SH-SY5Y (cell line): ENCODE measurements at regions not wholly inside any gene's neighbourhood (a gene's known extent, or its start where the extent isn't known, plus 50 kb on each side); places are given as distances from the start of the nearest gene placed in this dataset.

ENCODE experiments used
- GATA2 ChIP-seq: IDR thresholded peaks from 2 replicates; pipeline ENCODE4 v1.6.1; 2011; ENCODE audit warnings: mild to moderate bottlenecking, low read depth, low read length
- GATA3 ChIP-seq: IDR thresholded peaks from 2 replicates; pipeline ENCODE4 v1.6.1; 2011; ENCODE audit warnings: low read depth, mild to moderate bottlenecking, low read length, moderate library complexity

GRCh38 chr7:33691180-33691579 is 214.2 kb upstream of the BMPER start:
- TF ChIP-seq GATA3 = no peak

GRCh38 chr7:33692956-33693355 is 212.4 kb upstream of the BMPER start:
- TF ChIP-seq GATA2 (no peak), GATA3 (no peak)

GRCh38 chr7:33694006-33694405 is 211.3 kb upstream of the BMPER start:
- TF ChIP-seq GATA3 = no peak
- TF ChIP-seq GATA2 = no peak

GRCh38 chr7:33697616-33698015 is 207.7 kb upstream of the BMPER start:
- TF ChIP-seq GATA2 = no peak
- TF ChIP-seq GATA3 = no peak

- no peak for TF ChIP-seq GATA3
- no peak for TF ChIP-seq GATA2
Measured at GRCh38 chr7:33698041-33698440, 207.3 kb upstream of the BMPER start.

GRCh38 chr7:33698692-33699128 is 206.6 kb upstream of the BMPER start:
- TF ChIP-seq GATA2 (no peak), GATA3 (no peak)

DNA sequence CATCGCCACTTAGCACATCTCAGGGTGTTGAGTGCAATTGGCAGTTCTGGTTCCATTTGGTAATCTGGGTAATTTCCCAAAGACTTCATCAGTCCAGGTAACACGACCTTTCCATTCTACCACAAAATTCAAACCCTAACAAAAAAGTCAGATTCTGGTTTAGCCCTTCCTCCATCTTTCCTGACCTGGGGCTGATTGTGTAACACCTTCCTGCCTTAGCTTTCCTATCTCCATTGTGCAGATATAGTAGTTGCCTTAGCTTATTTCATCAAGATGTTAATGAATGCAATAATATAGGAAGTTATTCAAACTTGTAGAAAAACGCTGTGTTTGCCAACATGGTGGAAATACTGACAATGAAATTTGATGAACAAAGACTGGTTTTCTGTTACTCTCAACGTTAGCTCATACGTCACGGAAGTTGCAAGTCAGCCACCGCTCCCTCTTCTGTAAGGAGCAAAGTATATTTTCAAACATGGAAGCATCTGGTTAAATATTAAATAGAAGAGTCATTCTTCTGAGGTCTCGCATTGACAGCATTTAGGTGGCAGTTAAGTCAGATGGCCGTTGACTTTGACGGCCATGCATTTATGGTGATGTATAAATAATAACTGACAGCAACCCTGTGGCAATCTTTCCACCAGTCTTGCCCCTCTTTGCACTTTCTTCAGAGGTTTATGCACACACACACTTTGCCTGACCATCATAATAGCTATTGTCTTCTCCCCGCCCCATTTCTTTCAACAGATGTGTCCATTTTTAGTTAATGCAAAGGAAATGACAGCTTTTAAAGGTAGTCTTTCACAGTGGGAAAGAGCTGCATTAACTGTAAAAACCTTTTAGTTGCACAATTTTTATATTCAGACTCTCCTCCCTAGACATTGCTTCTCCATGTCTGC is 205.1 kb upstream of the BMPER start:
- TF ChIP-seq GATA3 = no peak
- TF ChIP-seq GATA2 = no peak

GRCh38 chr7:33701189-33701740 is 204.1 kb upstream of the BMPER start:
- TF ChIP-seq GATA3 = no peak
- TF ChIP-seq GATA2 = no peak

- no peak for TF ChIP-seq GATA2
- TF ChIP-seq GATA3 = no peak
Measured at GRCh38 chr7:33701927-33702326, 203.4 kb upstream of the BMPER start.

GRCh38 chr7:33702514-33703054 is 202.8 kb upstream of the BMPER start:
- TF ChIP-seq GATA3 = no peak
- TF ChIP-seq GATA2 = no peak

- TF ChIP-seq GATA2 = no peak
- no peak for TF ChIP-seq GATA3
Measured at GRCh38 chr7:33705333-33705833, 200.0 kb upstream of the BMPER start.

- no peak for TF ChIP-seq GATA2
- no peak for TF ChIP-seq GATA3
Measured at GRCh38 chr7:33706186-33706585, 199.2 kb upstream of the BMPER start.

GRCh38 chr7:33706771-33707200 is 198.6 kb upstream of the BMPER start:
- TF ChIP-seq GATA2 (no peak), GATA3 (no peak)

- TF ChIP-seq GATA3 (no peak), GATA2 (no peak)
Measured at GRCh38 chr7:33707427-33707826, 197.9 kb upstream of the BMPER start.

- TF ChIP-seq GATA3 (no peak), GATA2 (no peak)
Measured at GRCh38 chr7:33710608-33711007, 194.7 kb upstream of the BMPER start.
